Activated naive CD4-positive, alpha-beta T cell (primary cell): ENCODE measurements at regions not wholly inside any gene's neighbourhood (a gene's known extent, or its start where the extent isn't known, plus 50 kb on each side); places are given as distances from the start of the nearest gene placed in this dataset.
"Not testable (repeated sequence)": the region's sequence is repeated elsewhere in the genome, so short reads cannot be mapped to it uniquely, and the experiment has no call there.

ENCODE experiments used
- DNase-seq, 4 experiments: peaks; one replicate each; lab custom pipeline; 2025; lab: John Stamatoyannopoulos, UW

GRCh38 chr6:14881398-14881797 is 364.5 kb upstream of the JARID2 start:
- DNase-seq = no peak

GRCh38 chr6:14882394-14883026 is 363.4 kb upstream of the JARID2 start:
- no peak for DNase-seq

- no peak for DNase-seq
Observed at GRCh38 chr6:14883921-14884320, 361.9 kb upstream of the JARID2 start.

GRCh38 chr6:14885498-14885897 is 360.4 kb upstream of the JARID2 start:
- no peak for DNase-seq

GRCh38 chr6:14887181-14887580 is 358.7 kb upstream of the JARID2 start:
- no peak for DNase-seq

GRCh38 chr6:14887986-14888574 is 357.8 kb upstream of the JARID2 start:
- DNase-seq = no peak

- DNase-seq = no peak
Observed at GRCh38 chr6:14888575-14889000, 357.3 kb upstream of the JARID2 start.

- no peak for DNase-seq
Observed at GRCh38 chr6:14889188-14889587, 356.7 kb upstream of the JARID2 start.

- DNase-seq = no peak
Observed at GRCh38 chr6:14889611-14890593, 356.0 kb upstream of the JARID2 start.

GRCh38 chr6:14891820-14892375 is 354.0 kb upstream of the JARID2 start:
- DNase-seq = not testable (repeated sequence)

- no peak for DNase-seq
Observed at GRCh38 chr6:14894105-14894504, 351.8 kb upstream of the JARID2 start.

- DNase-seq = no peak
Observed at GRCh38 chr6:14896475-14896874, 349.4 kb upstream of the JARID2 start.

- no peak for DNase-seq
Observed at GRCh38 chr6:14897831-14898230, 348.0 kb upstream of the JARID2 start.

- not testable (repeated sequence) for DNase-seq
Observed at GRCh38 chr6:14899441-14899840, 346.4 kb upstream of the JARID2 start.

- no peak for DNase-seq
Observed at GRCh38 chr6:14900919-14901318, 344.9 kb upstream of the JARID2 start.

- DNase-seq = no peak
Observed at GRCh38 chr6:14903176-14904038, 342.5 kb upstream of the JARID2 start.

- DNase-seq = no peak
Observed at GRCh38 chr6:14905201-14905600, 340.7 kb upstream of the JARID2 start.

GRCh38 chr6:14906621-14907020 is 339.2 kb upstream of the JARID2 start:
- no peak for DNase-seq

GRCh38 chr6:14910692-14911547 is 334.9 kb upstream of the JARID2 start:
- no peak for DNase-seq

GRCh38 chr6:14912226-14912625 is 333.6 kb upstream of the JARID2 start:
- DNase-seq = no peak

GRCh38 chr6:14912706-14913105 is 333.2 kb upstream of the JARID2 start:
- no peak for DNase-seq
